CD4-positive, CD25-positive, alpha-beta regulatory T cell (primary cell): ENCODE measurements at regions not wholly inside any gene's neighbourhood (a gene's known extent, or its start where the extent isn't known, plus 50 kb on each side); places are given as distances from the start of the nearest gene placed in this dataset.

Experiments used
- ATAC-seq, 2 donors: fragments of 150-1000 bp; cut with Tn5 transposase; one replicate each; pipeline ENCODE4 v1.10.0; 2021; ENCODE audit warnings: low read depth in 2 of 2, moderate number of reproducible peaks in 2 of 2, moderate library complexity in 1 of 2
- DNase-seq, 3 donors: peaks; one replicate each; pipeline versions ENCODE4 v3.0.0 to v3.0.0-alpha.2; 2012 to 2022; ENCODE audit warnings: mixed read lengths in 1 of 3
- H3K27ac ChIP-seq: one replicate; pipeline ENCODE4 v1.7.0; 2013; ENCODE audit warnings: mild to moderate bottlenecking, low read length; ENCODE audit not compliant: insufficient read depth, poor library complexity, severe bottlenecking
- H3K27me3 ChIP-seq: one replicate; pipeline ENCODE4 v1.7.0; 2013; ENCODE audit warnings: low read length; ENCODE audit not compliant: control insufficient read depth, insufficient read depth
- H3K36me3 ChIP-seq: one replicate; pipeline ENCODE4 v1.7.0; 2013; ENCODE audit warnings: mild to moderate bottlenecking, low read length, moderate library complexity; ENCODE audit not compliant: control insufficient read depth, insufficient read depth
- H3K4me1 ChIP-seq: 2 replicates; pipeline ENCODE4 v1.7.0; 2013; ENCODE audit warnings: mild to moderate bottlenecking, low read length; ENCODE audit not compliant: insufficient read depth, control insufficient read depth, poor library complexity, severe bottlenecking
- H3K4me3 ChIP-seq: one replicate; pipeline ENCODE4 v1.7.0; 2013; ENCODE audit warnings: low read depth, mild to moderate bottlenecking, low read length, moderate library complexity
- H3K9me3 ChIP-seq, 2 experiments: 1 replicate in 1 of 2; 2 replicates in 1 of 2; pipeline ENCODE4 v1.7.0; 2013; ENCODE audit warnings: low read length in 2 of 2, mild to moderate bottlenecking in 1 of 2, moderate library complexity in 1 of 2; ENCODE audit not compliant: control insufficient read depth in 2 of 2
- H3K27ac Mint-ChIP-seq, 3 donors: one replicate each; pipeline ENCODE4 v1.8.0; 2020 to 2022; ENCODE audit warnings: mild to moderate bottlenecking in 3 of 3, mixed read lengths in 3 of 3, moderate library complexity in 2 of 3
- H3K27me3 Mint-ChIP-seq: one replicate; pipeline ENCODE4 v1.8.0; 2022; ENCODE audit warnings: mild to moderate bottlenecking, mixed read lengths
- H3K36me3 Mint-ChIP-seq: one replicate; pipeline ENCODE4 v1.8.0; 2020; ENCODE audit warnings: mixed read lengths
- H3K4me1 Mint-ChIP-seq, 4 donors: one replicate each; pipeline ENCODE4 v1.8.0; 2020 to 2022; ENCODE audit warnings: mixed read lengths in 4 of 4, mild to moderate bottlenecking in 1 of 4
- H3K4me3 Mint-ChIP-seq, 4 donors: one replicate each; pipeline ENCODE4 v1.8.0; 2020 to 2022; ENCODE audit warnings: mild to moderate bottlenecking in 4 of 4, mixed read lengths in 4 of 4, moderate library complexity in 3 of 4
- H3K9me3 Mint-ChIP-seq, 7 donors: one replicate each; pipeline ENCODE4 v1.8.0; 2020 to 2022; ENCODE audit warnings: mixed read lengths in 7 of 7, mild to moderate bottlenecking in 3 of 7, moderate library complexity in 2 of 7

DNA sequence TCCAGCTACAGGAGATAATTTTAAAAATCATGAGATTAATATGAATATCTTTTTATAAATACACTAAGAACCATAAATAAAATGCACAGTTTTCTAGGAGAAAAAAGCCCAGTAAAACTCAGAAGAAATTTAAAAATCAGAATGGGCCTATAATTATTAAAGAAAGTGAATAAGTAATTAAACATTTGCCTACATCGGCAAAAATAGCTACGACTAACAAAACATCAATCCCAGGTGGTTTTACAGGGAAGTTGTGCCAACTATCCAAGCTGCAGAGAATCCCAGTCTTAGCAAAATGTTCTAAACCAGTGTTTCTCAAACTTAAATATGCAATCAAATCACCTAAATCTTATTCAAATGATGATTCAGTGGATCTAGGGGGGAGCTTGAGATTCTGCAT is 180.0 kb downstream of the TRIM29 start:
- no peak overlapping the region for H3K4me3 Mint-ChIP-seq

DNA sequence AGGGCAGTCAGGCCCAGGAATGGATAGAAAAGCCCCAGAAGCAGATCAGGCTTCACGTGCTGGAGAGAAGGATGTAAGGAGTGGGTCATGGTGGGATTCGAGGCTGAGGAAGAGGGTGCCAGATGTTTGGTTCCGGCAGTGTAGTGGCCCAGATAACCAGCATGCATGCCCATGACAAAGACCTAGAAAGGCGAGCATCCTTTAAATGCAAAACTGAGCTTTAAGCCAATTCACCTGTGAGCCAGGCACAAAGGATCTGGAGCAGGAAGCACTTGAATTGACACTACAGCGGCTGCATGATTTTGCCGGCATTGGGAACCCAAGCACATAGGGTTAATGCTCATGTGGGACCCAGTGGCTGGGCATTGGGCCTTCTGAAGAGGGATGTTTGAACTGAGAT is 185.5 kb downstream of the TRIM29 start:
- H3K36me3 Mint-ChIP-seq, result no peaks in the 10 kb centered on the region
- no peaks in the 10 kb centered on the region for H3K27me3 ChIP-seq
- H3K36me3 ChIP-seq, result no peaks in the 10 kb centered on the region
- no peak overlapping the region for H3K27ac ChIP-seq
- no peaks in the 10 kb centered on the region for H3K4me1 Mint-ChIP-seq
- H3K4me3 ChIP-seq, result no peak overlapping the region
- ATAC-seq (no peak), DNase-seq (no peak)
- H3K4me1 ChIP-seq, result no peaks in the 10 kb centered on the region
- no peak overlapping the region for H3K27ac Mint-ChIP-seq
- peaks cover 15% of the 10 kb centered on the region for H3K27me3 Mint-ChIP-seq
- no peaks in the 10 kb centered on the region for H3K9me3 ChIP-seq
- peaks cover 0 to 1% (median 0%) of the 10 kb centered on the region in 7 donors for H3K9me3 Mint-ChIP-seq
- H3K4me3 Mint-ChIP-seq, result no peak overlapping the region

More for the DNA sequence above, 180.0 kb downstream of the TRIM29 start:
- no peak overlapping the region for H3K4me3 ChIP-seq
- no peaks in the 10 kb centered on the region for H3K36me3 ChIP-seq
- no peaks in the 10 kb centered on the region for H3K9me3 ChIP-seq
- H3K27ac Mint-ChIP-seq, result no peak overlapping the region
- no peaks in the 10 kb centered on the region for H3K4me1 Mint-ChIP-seq
- peaks cover 22% of the 10 kb centered on the region for H3K27me3 Mint-ChIP-seq
- no peaks in the 10 kb centered on the region for H3K27me3 ChIP-seq
- peaks cover 0 to under 1% (median 0%) of the 10 kb centered on the region in 7 donors for H3K9me3 Mint-ChIP-seq
- ATAC-seq (no peak), DNase-seq (no peak)
- H3K36me3 Mint-ChIP-seq, result no peaks in the 10 kb centered on the region
- no peak overlapping the region for H3K27ac ChIP-seq
- H3K4me1 ChIP-seq, result no peaks in the 10 kb centered on the region

DNA sequence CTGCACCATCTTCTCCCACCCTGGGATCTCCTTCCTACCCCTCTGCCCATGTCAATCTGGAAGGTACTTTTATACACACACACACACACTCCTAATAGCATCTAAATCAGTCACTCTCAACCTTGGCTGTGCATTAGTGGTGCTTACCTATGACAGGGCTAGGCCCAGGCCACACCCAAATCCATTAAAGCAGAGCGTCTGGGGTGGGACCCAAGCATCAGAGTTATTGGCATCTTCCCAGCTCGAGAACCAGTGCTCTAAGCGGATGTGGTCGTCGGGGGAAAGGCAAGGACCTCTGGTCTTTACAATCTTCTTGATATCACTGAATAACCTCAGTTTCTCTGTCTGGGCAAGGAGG is 194.6 kb downstream of the TRIM29 start:
- Mint-ChIP-seq H3K36me3 (no peaks in the 10 kb centered on the region), H3K9me3 (peaks cover 0 to 1% (median 0%) of the 10 kb centered on the region in 7 donors), H3K4me3 (no peak overlapping the region), H3K27ac (no peak overlapping the region), H3K27me3 (no peaks in the 10 kb centered on the region), H3K4me1 (no peaks in the 10 kb centered on the region)
- no peak overlapping the region for H3K27ac ChIP-seq
- no peaks in the 10 kb centered on the region for H3K9me3 ChIP-seq
- peaks cover 2% of the 10 kb centered on the region for H3K27me3 ChIP-seq
- H3K4me3 ChIP-seq, result no peak overlapping the region
- DNase-seq (no peak), ATAC-seq (no peak)
- H3K4me1 ChIP-seq, result no peaks in the 10 kb centered on the region
- H3K36me3 ChIP-seq, result no peaks in the 10 kb centered on the region

DNA sequence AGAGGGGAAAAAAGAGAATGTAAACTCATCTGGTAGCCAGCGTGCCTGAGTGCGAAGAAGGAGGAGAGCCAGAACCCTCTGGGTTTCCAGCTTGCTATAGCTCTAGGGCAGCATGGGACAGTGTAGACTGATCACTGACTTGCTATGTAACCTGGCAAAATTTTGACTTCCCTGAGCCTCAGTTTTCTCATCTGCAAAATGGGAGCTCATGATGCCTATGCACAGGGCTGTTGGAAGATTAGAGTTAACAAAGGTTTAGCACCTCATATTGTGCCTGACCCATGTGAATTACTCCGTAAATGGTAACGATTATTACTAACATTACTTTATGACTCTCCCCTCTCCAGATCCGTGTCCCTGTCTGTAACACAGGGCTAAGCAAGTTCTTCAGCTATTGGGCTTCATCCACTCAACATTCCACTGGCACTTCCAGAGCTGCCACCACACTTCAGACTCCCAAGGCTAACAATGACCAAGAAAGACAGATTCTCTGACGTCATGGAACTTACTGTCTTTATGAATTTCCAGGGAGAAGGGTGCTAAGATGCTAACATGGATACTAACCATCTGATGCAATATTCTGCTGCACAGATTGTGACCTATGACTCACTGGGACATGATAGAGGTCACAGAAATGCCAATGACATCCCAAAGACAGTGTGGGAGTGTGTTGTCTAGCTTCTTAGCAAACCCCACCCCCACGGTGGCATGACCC is 195.2 kb downstream of the TRIM29 start:
- H3K27ac Mint-ChIP-seq, result no peak overlapping the region
- no peaks in the 10 kb centered on the region for H3K4me1 Mint-ChIP-seq
- H3K4me3 ChIP-seq, result no peak overlapping the region
- no peaks in the 10 kb centered on the region for H3K4me1 ChIP-seq
- H3K36me3 Mint-ChIP-seq, result no peaks in the 10 kb centered on the region
- H3K9me3 ChIP-seq, result no peaks in the 10 kb centered on the region
- H3K9me3 Mint-ChIP-seq, result peaks cover 0 to 1% (median 0%) of the 10 kb centered on the region in 7 donors
- H3K27ac ChIP-seq, result no peak overlapping the region
- ATAC-seq (no peak), DNase-seq (no peak)
- no peak overlapping the region for H3K4me3 Mint-ChIP-seq
- no peaks in the 10 kb centered on the region for H3K36me3 ChIP-seq
- H3K27me3 Mint-ChIP-seq, result no peaks in the 10 kb centered on the region
- H3K27me3 ChIP-seq, result peaks cover 2% of the 10 kb centered on the region

DNA sequence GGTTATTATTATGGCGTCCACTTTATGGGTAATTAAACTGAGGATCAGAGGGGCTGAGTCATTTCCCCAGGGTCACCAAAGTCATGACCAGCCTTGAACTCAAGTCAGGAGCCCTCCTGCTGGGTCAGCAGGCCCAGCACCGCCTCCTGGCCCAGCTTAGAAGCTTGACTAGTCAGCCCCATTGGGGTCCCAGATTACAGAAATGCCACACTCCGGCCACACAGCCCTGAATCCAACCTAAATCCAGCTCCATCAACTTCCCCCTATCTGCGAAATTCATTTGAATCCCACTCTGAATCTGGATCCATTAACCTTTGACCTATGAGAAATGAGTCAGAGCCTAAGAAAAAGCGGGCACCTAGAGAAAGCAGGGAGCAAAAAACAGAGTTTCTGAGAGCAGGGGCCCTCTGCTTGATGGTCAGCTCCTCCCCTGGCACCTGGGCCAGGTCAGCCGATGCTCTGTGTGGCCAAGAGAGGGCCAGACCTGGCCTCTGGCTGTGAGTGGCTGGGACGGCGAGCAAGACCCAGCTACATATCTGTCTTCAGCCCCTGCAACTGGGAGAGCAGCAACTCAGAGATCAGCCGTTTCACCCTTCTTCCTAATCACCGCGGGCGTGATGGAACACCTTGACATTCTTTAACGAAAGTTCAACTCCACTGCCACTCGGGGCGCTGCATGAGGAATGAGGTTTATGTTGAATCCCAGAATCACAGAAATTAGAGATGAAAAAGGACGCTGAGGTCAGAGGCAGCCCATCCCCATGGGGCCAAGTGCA is 196.1 kb downstream of the TRIM29 start:
- Histone ChIP-seq H3K36me3 (no peaks in the 10 kb centered on the region), H3K9me3 (no peaks in the 10 kb centered on the region), H3K27ac (no peak overlapping the region), H3K4me1 (no peaks in the 10 kb centered on the region), H3K27me3 (peaks cover 2% of the 10 kb centered on the region), H3K4me3 (no peak overlapping the region)
- Mint-ChIP-seq H3K36me3 (no peaks in the 10 kb centered on the region), H3K4me3 (no peak overlapping the region), H3K9me3 (peaks cover 0 to 1% (median 0%) of the 10 kb centered on the region in 7 donors), H3K27me3 (no peaks in the 10 kb centered on the region), H3K4me1 (no peaks in the 10 kb centered on the region), H3K27ac (no peak overlapping the region)
- DNase-seq (no peak), ATAC-seq (no peak)

DNA sequence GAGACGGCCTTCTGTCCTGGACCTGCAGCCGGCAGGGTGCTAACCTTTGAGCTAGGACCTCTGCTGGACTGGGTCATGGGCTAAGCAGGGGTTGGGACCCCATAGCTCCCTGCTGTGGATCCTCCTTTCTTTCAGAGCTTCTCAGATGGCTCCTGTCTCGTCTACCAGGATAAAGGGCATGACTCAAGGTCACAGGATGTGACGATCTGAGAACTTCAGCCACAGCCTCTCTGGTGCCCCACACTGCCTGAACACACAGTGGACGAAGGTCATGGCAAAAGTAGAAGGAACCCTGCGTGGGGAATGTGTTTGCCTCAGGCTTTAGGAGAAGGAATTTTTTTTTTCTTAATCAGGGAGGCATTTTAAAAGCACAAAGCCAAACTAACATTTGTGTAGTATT is 196.7 kb downstream of the TRIM29 start:
- no peak overlapping the region for H3K27ac Mint-ChIP-seq
- DNase-seq, result no peak
- ATAC-seq, result no peak
- Histone ChIP-seq H3K4me1 (no peaks in the 10 kb centered on the region), H3K27me3 (peaks cover 2% of the 10 kb centered on the region), H3K27ac (no peak overlapping the region), H3K36me3 (no peaks in the 10 kb centered on the region), H3K9me3 (no peaks in the 10 kb centered on the region), H3K4me3 (no peak overlapping the region)
- no peaks in the 10 kb centered on the region for H3K4me1 Mint-ChIP-seq
- peaks cover 4% of the 10 kb centered on the region for H3K27me3 Mint-ChIP-seq
- H3K36me3 Mint-ChIP-seq, result no peaks in the 10 kb centered on the region
- peaks cover 0 to 1% (median 0%) of the 10 kb centered on the region in 7 donors for H3K9me3 Mint-ChIP-seq
- H3K4me3 Mint-ChIP-seq, result no peak overlapping the region

DNA sequence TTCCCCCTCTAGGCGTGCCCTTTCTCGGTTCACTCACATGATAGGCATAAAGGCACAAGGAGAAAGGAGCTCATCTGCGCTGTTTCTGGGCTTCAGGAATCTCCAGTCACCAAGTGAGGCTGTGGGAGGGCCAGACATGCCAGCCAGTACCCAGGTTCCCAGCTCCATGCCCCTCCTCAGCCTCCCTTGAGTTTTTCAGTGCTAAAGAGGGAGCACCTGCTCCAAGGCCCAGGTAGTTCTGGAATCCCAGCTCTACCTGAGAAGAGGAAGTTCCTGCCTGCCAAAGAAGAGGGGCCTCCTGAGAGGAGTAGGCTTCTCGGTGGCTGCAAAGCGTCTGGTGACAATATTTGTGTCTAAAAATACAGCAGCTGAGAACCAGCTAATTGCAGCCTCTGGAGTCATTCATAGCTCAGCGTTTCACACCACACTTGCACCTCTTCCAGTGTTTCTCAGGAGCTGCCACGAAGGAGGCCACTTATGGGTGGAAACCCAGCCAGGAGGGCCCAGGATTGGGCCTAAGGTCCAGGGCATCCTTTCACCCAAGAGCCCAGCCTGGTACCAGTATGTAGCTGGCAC is 197.4 kb downstream of the TRIM29 start:
- H3K36me3 ChIP-seq, result no peaks in the 10 kb centered on the region
- no peaks in the 10 kb centered on the region for H3K4me1 ChIP-seq
- Mint-ChIP-seq H3K9me3 (peaks cover 0 to 1% (median 0%) of the 10 kb centered on the region in 7 donors), H3K27ac (no peak overlapping the region), H3K4me3 (no peak overlapping the region), H3K27me3 (peaks cover 4% of the 10 kb centered on the region), H3K4me1 (no peaks in the 10 kb centered on the region), H3K36me3 (no peaks in the 10 kb centered on the region)
- no peak for DNase-seq
- no peak for ATAC-seq
- no peak overlapping the region for H3K4me3 ChIP-seq
- H3K9me3 ChIP-seq, result no peaks in the 10 kb centered on the region
- H3K27me3 ChIP-seq, result peaks cover 2% of the 10 kb centered on the region
- no peak overlapping the region for H3K27ac ChIP-seq
